ENCODE measurements at regions not wholly inside any gene's neighbourhood (a gene's known extent, or its start where the extent isn't known, plus 50 kb on each side); places are given as distances from the start of the nearest gene placed in this dataset.

DNA sequence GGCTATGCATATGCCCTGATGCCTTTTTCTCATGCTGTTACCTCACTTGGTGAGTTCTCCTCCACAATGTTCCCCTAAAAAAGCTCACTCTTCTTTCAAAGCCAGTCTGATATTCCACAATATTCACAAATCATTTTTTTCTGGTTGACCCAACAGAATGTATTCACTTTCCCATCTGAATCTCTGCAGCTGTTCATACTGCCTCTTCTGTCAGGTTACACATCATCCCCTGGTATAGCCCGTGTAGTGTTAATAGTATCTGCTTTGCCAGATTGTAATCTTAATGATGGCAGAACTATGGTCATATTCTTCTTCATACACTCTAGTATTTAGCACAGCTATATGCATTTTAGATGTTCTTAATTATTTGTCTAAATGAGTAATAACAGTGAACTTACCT is 544.3 kb downstream of the EFNB2 start:
- H3K27me3 ChIP-seq (ENCODE audit: control insufficient read depth, insufficient read depth, low read length) = no peaks in the 10 kb centered on the region
- in situ Hi-C loops (cut with MboI; ENCODE audit: low sequenced_read_pairs) = no loop called here
- POLR2A ChIA-PET (ENCODE audit: unreplicated experiment) = no interaction called here

More for the DNA sequence above, 544.3 kb downstream of the EFNB2 start:
- TF ChIP-seq CEBPB (IDR thresholded peaks at IDR 0.05; ENCODE audit: low read depth, low read length) = no peak
- TF ChIP-seq RCOR1 (IDR thresholded peaks at IDR 0.05; ENCODE audit: insufficient replicate concordance, low read length) = no peak
- TF ChIP-seq MAZ (IDR thresholded peaks at IDR 0.05; ENCODE audit: borderline replicate concordance, low read depth, low read length) = no peak
- no peak for TF ChIP-seq CHD1 (IDR thresholded peaks at IDR 0.05; ENCODE audit: low read depth, low read length)
- no peak for TF ChIP-seq MAFK (IDR thresholded peaks at IDR 0.05; ENCODE audit: low read depth, low read length)
- no peak for TF ChIP-seq ELK1 (IDR thresholded peaks at IDR 0.05; ENCODE audit: borderline replicate concordance, low read depth, low read length)
- TF ChIP-seq RFX5 (IDR thresholded peaks at IDR 0.05; ENCODE audit: low read depth, low read length) = no peak
- TF ChIP-seq POLR2A (IDR thresholded peaks at IDR 0.05; ENCODE audit: low read depth, low read length) = no peak
- no peak for TF ChIP-seq FOS (IDR thresholded peaks at IDR 0.05; ENCODE audit: low read depth, low read length)
- TF ChIP-seq SMC3 (IDR thresholded peaks at IDR 0.05; ENCODE audit: low read depth, low read length) = no peak
- TF ChIP-seq NFE2L2 (IDR thresholded peaks at IDR 0.05; ENCODE audit: low read depth, low read length) = no peak
- no peak for TF ChIP-seq RAD21 (IDR thresholded peaks at IDR 0.05; ENCODE audit: low read length)
- no peak for TF ChIP-seq USF2 (IDR thresholded peaks at IDR 0.05; ENCODE audit: low read depth, low read length)
- TF ChIP-seq MXI1 (IDR thresholded peaks at IDR 0.05; ENCODE audit: borderline replicate concordance, low read depth, low read length) = no peak
- TF ChIP-seq CTCF (conservative IDR thresholded peaks at IDR 0.05; ENCODE audit: low read depth, low read length) = no peak
- Histone ChIP-seq H3K9me3 (ENCODE audit: control insufficient read depth, insufficient read depth, low read length) (no peaks in the 10 kb centered on the region), H2BK15ac (ENCODE audit: low read depth, low read length) (peak overlapping the region; percentile 26; the same call in 1 of the 3 replicates), H2BK5ac (ENCODE audit: low read depth, low read length, poor library complexity, severe bottlenecking) (peak overlapping the region; percentile 66), H3K9ac (ENCODE audit: low read depth, low read length) (no peak overlapping the region), H3K79me1 (ENCODE audit: low read depth in 1 of 2, low read length in 2 of 2) (no peaks in the 10 kb centered on the region), H3K56ac (ENCODE audit: extremely low read depth, insufficient read depth, low read length) (no peak overlapping the region), H2AFZ (replicated peaks; ENCODE audit: low read length, poor library complexity) (no peak overlapping the region), H3K4me1 (ENCODE audit: control insufficient read depth, insufficient read depth, low read length) (peaks cover 9% of the 10 kb centered on the region), H3K4me3 (ENCODE audit: insufficient read depth, low read depth, low read length) (no peak overlapping the region), H3K18ac (ENCODE audit: low read depth, low read length) (peak overlapping the region; percentile 54; the same call in 1 of the 2 replicates), H4K20me1 (ENCODE audit: insufficient read depth, low read length) (no peaks in the 10 kb centered on the region), H3K14ac (replicated peaks; ENCODE audit: low read depth, low read length) (peak overlapping the region; percentile 57; the same call in 1 of the 2 replicates), H4K91ac (ENCODE audit: insufficient read depth, low read depth, low read length) (no peak overlapping the region; the same call in 1 of the 2 replicates), H4K8ac (ENCODE audit: low read depth in 2 of 2, low read length in 2 of 2) (peak overlapping the region in 1 of 2 experiments; percentile 58; a peak in 2 of 4 replicates), H3K36me3 (ENCODE audit: control insufficient read depth, insufficient read depth, low read length) (no peaks in the 10 kb centered on the region), H3K4me2 (ENCODE audit: low read depth, low read length) (no peak overlapping the region; the same call in 1 of the 2 replicates), H2BK120ac (ENCODE audit: low read depth, low read length) (peak overlapping the region; percentile 87), H4K5ac (ENCODE audit: low read depth, low read length) (no peak overlapping the region), H2AK5ac (ENCODE audit: low read depth, low read length) (peak overlapping the region; percentile 58; the same call in 1 of the 2 replicates), H3K27ac (ENCODE audit: insufficient read depth, low read length) (no peak overlapping the region), H2BK20ac (ENCODE audit: low read depth, low read length) (peak overlapping the region; percentile 83), H3K9me1 (ENCODE audit: insufficient read depth, low read length) (peaks cover 8% of the 10 kb centered on the region), H3K4ac (ENCODE audit: low read depth, low read length) (peak overlapping the region; percentile 76), H2AK9ac (replicated peaks; ENCODE audit: low read depth, low read length, poor library complexity) (no peak overlapping the region), H3K23ac (ENCODE audit: low read depth, low read length) (peak overlapping the region; percentile 64; the same call in 1 of the 2 replicates)
- DNase-seq (no peak), ATAC-seq (ENCODE audit: low read depth) (peak; percentile 31)
- WGBS, 2 experiments (ENCODE audit: extremely low coverage in 2 of 2, insufficient read length in 1 of 2) = no CpG with 5 or more reads among the region's 1 CpG
- CTCF ChIA-PET = no interaction called here
- intact Hi-C loops (cut with micrococcal nuclease) = no loop called here
- dilution Hi-C loops (cut with HindIII; ENCODE audit: low sequenced_read_pairs, unreplicated experiment) = no loop called here
- BruUV-seq (replicated peaks) = no TSS peak

Measured in IMR-90 (cell line).